PFSK-1 (cell line): ENCODE measurements at regions not wholly inside any gene's neighbourhood (a gene's known extent, or its start where the extent isn't known, plus 50 kb on each side); places are given as distances from the start of the nearest gene placed in this dataset.

Experiments
- POLR2AphosphoS5 ChIP-seq: IDR thresholded peaks from 2 replicates; pipeline ENCODE4 v1.6.1; 2012; ENCODE audit warnings: low read depth, mild to moderate bottlenecking, control low read depth, low read length, moderate library complexity
- SIN3A ChIP-seq: IDR thresholded peaks from 2 replicates; pipeline ENCODE4 v1.6.1; 2012; ENCODE audit warnings: mild to moderate bottlenecking, low read length, moderate library complexity, borderline replicate concordance; ENCODE audit not compliant: insufficient read depth
- TF ChIP-seq, protein P1 (sequence below), 2 experiments: IDR thresholded peaks; 2 replicates each; pipeline versions ENCODE4 v1.6.1 to v1.8.0; 2011 to 2012; ENCODE audit warnings: low read depth in 2 of 2, low read length in 2 of 2, control low read depth in 1 of 2, inconsistent platforms in 1 of 2, mild to moderate bottlenecking in 1 of 2, moderate library complexity in 1 of 2; ENCODE audit not compliant: insufficient read depth in 1 of 2

DNA sequence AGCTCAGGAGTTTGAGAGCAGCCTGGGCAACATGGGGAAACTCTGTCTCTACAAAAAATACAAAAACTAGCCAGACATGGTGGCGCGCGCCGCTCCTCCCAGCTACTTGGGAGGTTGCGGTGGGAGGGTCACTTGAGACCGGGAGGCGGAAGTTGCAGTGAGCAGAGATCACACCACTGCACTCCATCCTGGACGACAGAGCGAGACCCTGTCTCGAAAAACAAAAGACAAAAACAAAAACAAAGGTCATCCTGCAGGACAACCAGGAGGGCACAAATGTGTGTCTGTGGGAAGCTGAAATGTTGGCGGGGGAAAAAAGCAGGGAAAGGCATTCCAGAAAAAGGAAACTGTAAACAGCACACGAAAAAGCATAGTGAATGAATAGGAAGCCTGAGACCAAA is 104.1 kb upstream of the HNRNPU start:
- TF ChIP-seq, protein P1, sequence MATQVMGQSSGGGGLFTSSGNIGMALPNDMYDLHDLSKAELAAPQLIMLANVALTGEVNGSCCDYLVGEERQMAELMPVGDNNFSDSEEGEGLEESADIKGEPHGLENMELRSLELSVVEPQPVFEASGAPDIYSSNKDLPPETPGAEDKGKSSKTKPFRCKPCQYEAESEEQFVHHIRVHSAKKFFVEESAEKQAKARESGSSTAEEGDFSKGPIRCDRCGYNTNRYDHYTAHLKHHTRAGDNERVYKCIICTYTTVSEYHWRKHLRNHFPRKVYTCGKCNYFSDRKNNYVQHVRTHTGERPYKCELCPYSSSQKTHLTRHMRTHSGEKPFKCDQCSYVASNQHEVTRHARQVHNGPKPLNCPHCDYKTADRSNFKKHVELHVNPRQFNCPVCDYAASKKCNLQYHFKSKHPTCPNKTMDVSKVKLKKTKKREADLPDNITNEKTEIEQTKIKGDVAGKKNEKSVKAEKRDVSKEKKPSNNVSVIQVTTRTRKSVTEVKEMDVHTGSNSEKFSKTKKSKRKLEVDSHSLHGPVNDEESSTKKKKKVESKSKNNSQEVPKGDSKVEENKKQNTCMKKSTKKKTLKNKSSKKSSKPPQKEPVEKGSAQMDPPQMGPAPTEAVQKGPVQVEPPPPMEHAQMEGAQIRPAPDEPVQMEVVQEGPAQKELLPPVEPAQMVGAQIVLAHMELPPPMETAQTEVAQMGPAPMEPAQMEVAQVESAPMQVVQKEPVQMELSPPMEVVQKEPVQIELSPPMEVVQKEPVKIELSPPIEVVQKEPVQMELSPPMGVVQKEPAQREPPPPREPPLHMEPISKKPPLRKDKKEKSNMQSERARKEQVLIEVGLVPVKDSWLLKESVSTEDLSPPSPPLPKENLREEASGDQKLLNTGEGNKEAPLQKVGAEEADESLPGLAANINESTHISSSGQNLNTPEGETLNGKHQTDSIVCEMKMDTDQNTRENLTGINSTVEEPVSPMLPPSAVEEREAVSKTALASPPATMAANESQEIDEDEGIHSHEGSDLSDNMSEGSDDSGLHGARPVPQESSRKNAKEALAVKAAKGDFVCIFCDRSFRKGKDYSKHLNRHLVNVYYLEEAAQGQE (IDR thresholded peaks at IDR 0.05; ENCODE audit: insufficient read depth in 1 of 2, low read depth in 2 of 2, low read length in 2 of 2): no peak
- no peak for TF ChIP-seq POLR2AphosphoS5
- TF ChIP-seq SIN3A: no peak
